Osteocyte (in vitro differentiated cells): ENCODE measurements at regions not wholly inside any gene's neighbourhood (a gene's known extent, or its start where the extent isn't known, plus 50 kb on each side); places are given as distances from the start of the nearest gene placed in this dataset.

Experiments
- DNase-seq: peaks from one replicate; pipeline ENCODE4 v3.0.0; 2021; ENCODE audit warnings: mixed read lengths; ENCODE audit not compliant: unreplicated experiment; ENCODE audit errors: extremely low spot score
- H3K27ac Mint-ChIP-seq: one replicate; pipeline ENCODE4 v1.8.0; 2021; ENCODE audit warnings: mild to moderate bottlenecking, mixed read lengths; ENCODE audit not compliant: unreplicated experiment
- H3K27me3 Mint-ChIP-seq: one replicate; pipeline ENCODE4 v1.8.0; 2021; ENCODE audit warnings: mixed read lengths; ENCODE audit not compliant: unreplicated experiment
- H3K36me3 Mint-ChIP-seq: one replicate; pipeline ENCODE4 v1.8.0; 2021; ENCODE audit warnings: mixed read lengths; ENCODE audit not compliant: unreplicated experiment
- H3K4me1 Mint-ChIP-seq: one replicate; pipeline ENCODE4 v1.8.0; 2021; ENCODE audit warnings: mixed read lengths; ENCODE audit not compliant: unreplicated experiment
- H3K4me3 Mint-ChIP-seq: one replicate; pipeline ENCODE4 v1.8.0; 2021; ENCODE audit warnings: mild to moderate bottlenecking, moderate library complexity, mixed read lengths; ENCODE audit not compliant: unreplicated experiment
- H3K9me3 Mint-ChIP-seq: one replicate; pipeline ENCODE4 v1.8.0; 2021; ENCODE audit warnings: mixed read lengths; ENCODE audit not compliant: unreplicated experiment
- TF ChIP-seq, protein P1 (sequence below): fragments of 200-600 bp; sonication (generic); IDR thresholded peaks from 2 replicates; pipeline ENCODE4 v1.5.0; 2021; ENCODE audit warnings: antibody characterized with exemption, mild to moderate bottlenecking, moderate library complexity

DNA sequence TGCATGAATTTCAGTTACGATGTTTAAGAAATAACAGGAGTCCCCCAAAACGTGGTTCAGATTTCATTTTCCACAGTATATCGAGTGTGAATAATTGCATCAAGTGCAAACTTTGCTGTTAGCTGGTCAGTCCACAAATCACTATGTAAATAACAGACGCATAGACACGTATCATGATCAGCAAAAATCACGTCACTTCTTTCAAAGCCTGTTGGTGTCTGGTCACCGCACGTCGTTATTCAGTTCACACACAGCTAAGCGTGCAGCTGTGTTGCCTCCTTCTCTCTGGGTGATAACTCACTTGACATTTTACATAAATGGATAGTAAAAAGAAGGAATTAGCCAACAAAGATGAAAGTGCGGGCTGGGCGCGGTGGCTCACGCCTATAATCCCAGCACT, 126.8 kb upstream of the MED13L start:
- no peaks in the 10 kb centered on the region for H3K27me3 Mint-ChIP-seq
- TF ChIP-seq, protein P1, sequence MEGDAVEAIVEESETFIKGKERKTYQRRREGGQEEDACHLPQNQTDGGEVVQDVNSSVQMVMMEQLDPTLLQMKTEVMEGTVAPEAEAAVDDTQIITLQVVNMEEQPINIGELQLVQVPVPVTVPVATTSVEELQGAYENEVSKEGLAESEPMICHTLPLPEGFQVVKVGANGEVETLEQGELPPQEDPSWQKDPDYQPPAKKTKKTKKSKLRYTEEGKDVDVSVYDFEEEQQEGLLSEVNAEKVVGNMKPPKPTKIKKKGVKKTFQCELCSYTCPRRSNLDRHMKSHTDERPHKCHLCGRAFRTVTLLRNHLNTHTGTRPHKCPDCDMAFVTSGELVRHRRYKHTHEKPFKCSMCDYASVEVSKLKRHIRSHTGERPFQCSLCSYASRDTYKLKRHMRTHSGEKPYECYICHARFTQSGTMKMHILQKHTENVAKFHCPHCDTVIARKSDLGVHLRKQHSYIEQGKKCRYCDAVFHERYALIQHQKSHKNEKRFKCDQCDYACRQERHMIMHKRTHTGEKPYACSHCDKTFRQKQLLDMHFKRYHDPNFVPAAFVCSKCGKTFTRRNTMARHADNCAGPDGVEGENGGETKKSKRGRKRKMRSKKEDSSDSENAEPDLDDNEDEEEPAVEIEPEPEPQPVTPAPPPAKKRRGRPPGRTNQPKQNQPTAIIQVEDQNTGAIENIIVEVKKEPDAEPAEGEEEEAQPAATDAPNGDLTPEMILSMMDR = no peak
- H3K36me3 Mint-ChIP-seq = no peaks in the 10 kb centered on the region
- no peak for DNase-seq
- H3K27ac Mint-ChIP-seq = no peak overlapping the region
- H3K4me1 Mint-ChIP-seq = peaks cover 29% of the 10 kb centered on the region
- H3K9me3 Mint-ChIP-seq = no peaks in the 10 kb centered on the region
- H3K4me3 Mint-ChIP-seq = no peak overlapping the region

DNA sequence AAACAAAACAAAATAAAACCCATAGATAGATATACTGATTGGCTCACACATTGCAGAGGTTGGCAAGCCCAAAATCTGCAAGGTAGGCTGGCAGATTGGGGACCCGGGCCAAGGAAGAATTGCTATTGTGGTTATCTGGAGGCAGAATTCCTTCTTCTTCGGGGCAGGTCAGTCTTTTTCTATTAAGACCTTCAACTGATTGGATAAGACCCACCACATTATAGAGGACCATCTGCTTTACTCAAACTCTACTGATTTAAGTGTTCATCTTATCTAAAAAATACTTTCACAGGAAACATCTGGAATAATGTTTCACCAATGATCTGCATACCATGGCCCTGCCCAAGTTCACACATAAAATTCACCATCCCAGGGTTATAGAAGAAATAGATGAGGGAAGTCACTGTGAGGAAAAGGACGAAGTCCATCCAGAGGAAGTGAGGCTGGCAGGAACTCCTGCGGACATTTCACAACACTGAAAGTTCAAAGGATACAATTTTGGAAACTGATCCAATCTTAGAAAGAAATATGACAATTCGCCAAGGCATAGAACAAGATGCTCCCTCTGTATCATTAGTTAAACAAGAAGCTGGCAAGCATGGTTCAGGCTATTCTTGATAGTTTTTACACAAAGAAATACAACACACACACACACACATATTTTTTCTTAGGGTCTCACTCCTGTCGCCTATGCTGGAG, 127.6 kb upstream of the MED13L start:
- Mint-ChIP-seq H3K27ac (no peak overlapping the region), H3K9me3 (no peaks in the 10 kb centered on the region)
- TF ChIP-seq, protein P1 = no peak

DNA sequence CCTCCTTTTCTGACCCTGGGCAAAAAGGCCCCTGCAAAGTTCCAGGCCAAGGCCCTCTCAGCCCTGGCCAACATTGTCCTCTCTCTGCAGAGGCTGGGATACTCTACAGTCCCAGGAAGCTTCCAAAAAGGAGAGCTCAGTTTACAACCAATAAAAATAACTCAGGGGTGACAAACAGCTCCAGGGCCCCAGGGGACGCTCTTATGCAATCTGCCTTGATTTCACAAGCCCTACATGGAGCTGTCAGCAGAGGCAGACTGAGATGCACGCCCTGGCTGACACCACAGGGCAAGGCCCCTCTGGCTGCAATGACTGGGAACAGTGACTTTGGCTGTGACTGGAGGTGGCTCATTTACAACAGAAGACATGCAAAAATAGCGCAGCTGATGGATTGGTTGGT, 129.0 kb upstream of the MED13L start:
- Mint-ChIP-seq H3K4me1 (peaks cover 50% of the 10 kb centered on the region), H3K36me3 (no peaks in the 10 kb centered on the region), H3K27ac (peak overlapping the region; percentile 65), H3K27me3 (no peaks in the 10 kb centered on the region), H3K4me3 (no peak overlapping the region), H3K9me3 (no peaks in the 10 kb centered on the region)
- DNase-seq = no peak
- TF ChIP-seq, protein P1 = no peak

More for the DNA sequence above, 127.6 kb upstream of the MED13L start:
- Mint-ChIP-seq H3K4me3 (no peak overlapping the region), H3K27me3 (no peaks in the 10 kb centered on the region), H3K36me3 (no peaks in the 10 kb centered on the region), H3K4me1 (peaks cover 37% of the 10 kb centered on the region)
- DNase-seq = no peak

DNA sequence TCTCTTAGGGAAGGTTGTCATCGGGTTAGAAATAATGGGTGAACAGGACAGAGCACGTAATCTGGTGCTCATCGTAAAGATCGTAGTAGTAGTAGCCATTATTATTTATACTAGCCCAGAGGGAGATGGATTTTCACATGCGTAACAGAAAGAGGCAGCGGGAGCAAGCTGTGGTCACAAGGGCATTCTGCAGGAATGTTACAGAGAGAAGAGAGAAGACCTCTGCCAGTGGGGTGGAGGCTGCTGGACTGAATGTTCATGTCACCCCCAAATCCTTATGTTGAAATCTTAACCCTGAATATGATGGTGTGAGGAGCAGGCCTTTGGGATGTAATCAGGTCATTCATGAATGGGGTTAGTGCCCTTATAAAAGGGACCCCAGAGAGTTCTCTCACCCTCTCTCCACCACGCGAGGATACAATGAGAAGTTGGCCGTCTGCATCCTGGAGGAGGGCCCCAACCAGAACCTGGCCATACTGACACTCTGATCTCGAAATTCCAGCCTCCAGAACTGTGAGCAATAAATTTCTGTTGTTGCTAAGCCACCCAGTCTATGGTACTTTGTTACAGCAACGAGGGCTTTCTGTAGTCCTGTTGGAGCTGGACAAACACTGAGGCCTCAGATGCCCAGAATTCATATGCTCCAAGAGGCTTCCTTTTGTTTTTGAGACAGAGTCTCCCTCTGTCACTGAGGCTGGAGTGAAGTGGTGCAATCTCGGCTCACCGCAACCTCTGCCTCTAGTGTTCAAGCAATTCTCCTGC, 131.2 kb upstream of the MED13L start:
- H3K27ac Mint-ChIP-seq = no peak overlapping the region
- H3K4me3 Mint-ChIP-seq = no peak overlapping the region
- peaks cover 55% of the 10 kb centered on the region for H3K4me1 Mint-ChIP-seq
- no peaks in the 10 kb centered on the region for H3K27me3 Mint-ChIP-seq
- H3K36me3 Mint-ChIP-seq = no peaks in the 10 kb centered on the region
- H3K9me3 Mint-ChIP-seq = no peaks in the 10 kb centered on the region
- no peak for DNase-seq
- TF ChIP-seq, protein P1 = no peak

DNA sequence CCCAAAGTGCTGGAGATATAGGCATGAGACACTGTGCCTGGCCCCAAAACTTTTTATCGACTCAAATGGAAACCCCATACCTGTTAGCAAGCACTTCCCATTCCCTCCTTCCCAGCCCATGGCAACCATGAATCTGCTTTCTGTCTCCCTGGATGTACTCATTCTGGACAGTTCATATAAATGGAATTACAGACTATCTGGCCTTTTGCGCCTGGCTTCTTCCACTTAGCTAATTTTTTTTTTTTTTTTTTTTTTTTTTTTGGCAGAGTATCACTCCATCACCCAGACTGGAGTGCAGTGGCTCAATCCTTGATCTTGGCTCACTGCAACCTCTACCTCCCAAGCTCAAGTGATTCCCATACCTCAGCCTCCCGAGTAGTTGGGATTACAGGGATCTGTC, 134.5 kb upstream of the MED13L start:
- no peaks in the 10 kb centered on the region for H3K27me3 Mint-ChIP-seq
- H3K27ac Mint-ChIP-seq = peak overlapping the region; percentile 93
- H3K9me3 Mint-ChIP-seq = no peaks in the 10 kb centered on the region
- DNase-seq = no peak
- no peaks in the 10 kb centered on the region for H3K36me3 Mint-ChIP-seq
- no peak overlapping the region for H3K4me3 Mint-ChIP-seq
- TF ChIP-seq, protein P1 = no peak
- H3K4me1 Mint-ChIP-seq = peaks cover 41% of the 10 kb centered on the region
